HS-27A (cell line): ENCODE measurements at regions not wholly inside any gene's neighbourhood (a gene's known extent, or its start where the extent isn't known, plus 50 kb on each side); places are given as distances from the start of the nearest gene placed in this dataset.

Source experiments
- DNase-seq: peaks from one replicate; pipeline ENCODE4 v3.0.0-alpha.2; 2012; ENCODE audit warnings: low read depth, missing footprints

DNA sequence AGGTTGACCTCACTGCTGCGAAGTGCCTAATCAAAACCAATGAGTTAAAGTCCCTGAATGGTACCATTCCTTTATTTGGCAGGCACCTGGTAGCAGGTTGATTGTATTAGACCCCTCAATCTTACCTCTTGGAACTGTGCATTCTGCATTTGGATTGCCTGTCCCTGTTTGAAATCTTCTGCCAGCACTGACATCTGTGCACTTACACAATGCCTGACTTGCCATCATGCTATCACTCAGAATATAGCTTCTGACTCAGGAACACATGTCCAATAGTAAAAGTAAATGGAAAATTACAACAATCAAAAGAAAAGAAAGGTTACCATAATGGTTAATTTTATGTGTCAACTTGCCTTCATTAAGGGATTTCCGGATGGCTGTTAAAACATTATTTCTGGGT, 366.0 kb upstream of the PDGFD start:
- DNase-seq: no peak

- DNase-seq: no peak
These were observed 365.3 kb upstream of the PDGFD start for GRCh38 chr11:104529213-104529612.

- DNase-seq: no peak
These were observed 362.1 kb upstream of the PDGFD start for GRCh38 chr11:104526006-104526405.

DNA sequence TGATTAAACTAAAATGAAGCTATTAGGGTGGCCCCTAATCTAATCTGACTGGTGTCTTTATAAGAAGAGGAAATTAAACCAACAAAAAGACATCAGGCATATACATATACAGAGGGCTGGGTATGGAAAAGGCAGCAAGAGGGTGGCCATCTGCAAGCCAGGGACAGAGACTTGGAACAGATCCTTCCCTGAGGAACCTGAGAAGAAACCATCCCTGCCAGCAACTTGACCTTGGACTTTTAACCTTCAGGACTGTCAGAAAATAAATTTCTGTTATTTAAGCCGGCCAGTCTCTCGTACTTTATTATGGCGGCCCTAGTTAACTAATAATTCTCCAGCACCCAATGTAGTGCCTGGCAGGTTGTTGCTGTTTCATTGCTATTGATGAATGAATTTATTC, 361.5 kb upstream of the PDGFD start:
- DNase-seq: no peak

DNA sequence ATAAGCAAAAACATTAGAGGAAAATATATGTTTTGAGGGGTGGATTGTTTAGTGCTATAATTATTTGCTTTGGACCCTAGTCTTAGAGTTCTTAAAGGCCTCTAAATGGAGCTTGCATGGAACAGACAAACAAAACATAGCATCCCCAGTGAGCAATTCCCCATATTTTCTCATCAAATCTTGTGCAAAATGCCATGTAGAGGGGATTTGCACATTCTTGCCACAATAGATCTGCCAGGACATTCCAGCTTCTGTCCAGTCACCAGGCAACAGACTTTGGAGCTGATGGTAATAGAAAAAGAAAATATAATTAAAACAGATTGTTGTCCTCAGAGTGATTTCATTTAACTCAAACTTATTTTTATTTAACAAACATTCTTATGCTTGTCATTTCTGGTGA, 360.3 kb upstream of the PDGFD start:
- no peak for DNase-seq

DNA sequence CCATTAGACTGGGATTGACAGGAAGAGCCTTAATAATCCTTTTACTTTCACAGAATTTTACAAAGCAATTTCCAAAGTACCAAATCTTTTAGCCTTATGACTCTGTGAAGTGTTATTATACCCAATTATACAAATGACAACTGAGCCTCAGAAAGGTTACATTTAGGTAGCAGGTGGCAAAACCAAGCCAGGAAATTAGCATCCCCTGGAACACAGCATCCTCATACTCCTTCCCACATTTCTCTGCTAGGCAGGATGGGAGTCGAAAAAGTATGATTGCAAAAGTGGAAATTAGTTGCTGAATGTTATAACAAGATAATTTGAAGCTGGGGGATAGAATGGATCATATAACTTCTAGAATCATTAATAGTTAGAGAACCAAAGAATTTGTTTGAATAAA, 359.7 kb upstream of the PDGFD start:
- DNase-seq: no peak

GRCh38 chr11:104522650-104523049, 358.7 kb upstream of the PDGFD start:
- no peak for DNase-seq

- DNase-seq: no peak
These were observed 358.2 kb upstream of the PDGFD start for GRCh38 chr11:104522123-104522522.

- DNase-seq: no peak
These were observed 346.2 kb upstream of the PDGFD start for GRCh38 chr11:104510169-104510568.

DNA sequence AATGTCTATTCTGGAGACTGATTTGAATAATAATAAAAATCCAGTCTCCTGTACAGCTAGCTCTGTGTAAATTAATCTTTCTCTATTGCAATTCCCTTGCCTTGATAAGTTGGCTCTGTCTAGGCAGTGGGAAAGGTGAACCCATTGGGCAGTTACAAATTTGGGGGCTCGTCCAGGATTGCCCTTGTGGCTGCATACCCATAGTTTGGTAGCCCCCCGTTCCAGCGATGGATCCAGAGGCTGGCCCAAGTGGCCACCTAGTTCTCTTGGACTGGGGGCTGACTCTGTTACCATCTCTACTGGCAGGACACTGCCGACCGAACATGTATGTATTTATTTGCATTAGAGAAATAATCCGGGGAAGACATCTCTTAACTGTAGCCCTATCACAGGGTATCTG, 326.2 kb upstream of the PDGFD start:
- no peak for DNase-seq

DNA sequence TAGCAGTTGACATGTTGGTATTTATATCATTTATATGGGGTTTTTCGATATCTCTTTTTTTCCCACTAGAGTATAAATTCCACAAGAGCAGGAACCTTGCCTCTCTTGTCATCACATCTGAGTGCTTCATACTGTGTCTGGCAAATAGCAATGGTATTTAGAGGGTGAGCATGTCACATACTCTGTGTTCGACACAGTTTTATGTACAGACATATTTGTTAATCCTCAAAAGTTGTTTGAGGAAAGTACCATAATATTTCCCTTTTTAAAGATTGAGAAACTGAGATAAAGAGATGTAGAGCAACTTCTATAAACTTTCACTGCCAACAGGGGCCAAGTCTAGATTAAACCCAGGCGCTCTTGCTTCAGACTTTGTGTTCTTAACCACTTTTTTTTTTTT, 324.6 kb upstream of the PDGFD start:
- DNase-seq: no peak

DNA sequence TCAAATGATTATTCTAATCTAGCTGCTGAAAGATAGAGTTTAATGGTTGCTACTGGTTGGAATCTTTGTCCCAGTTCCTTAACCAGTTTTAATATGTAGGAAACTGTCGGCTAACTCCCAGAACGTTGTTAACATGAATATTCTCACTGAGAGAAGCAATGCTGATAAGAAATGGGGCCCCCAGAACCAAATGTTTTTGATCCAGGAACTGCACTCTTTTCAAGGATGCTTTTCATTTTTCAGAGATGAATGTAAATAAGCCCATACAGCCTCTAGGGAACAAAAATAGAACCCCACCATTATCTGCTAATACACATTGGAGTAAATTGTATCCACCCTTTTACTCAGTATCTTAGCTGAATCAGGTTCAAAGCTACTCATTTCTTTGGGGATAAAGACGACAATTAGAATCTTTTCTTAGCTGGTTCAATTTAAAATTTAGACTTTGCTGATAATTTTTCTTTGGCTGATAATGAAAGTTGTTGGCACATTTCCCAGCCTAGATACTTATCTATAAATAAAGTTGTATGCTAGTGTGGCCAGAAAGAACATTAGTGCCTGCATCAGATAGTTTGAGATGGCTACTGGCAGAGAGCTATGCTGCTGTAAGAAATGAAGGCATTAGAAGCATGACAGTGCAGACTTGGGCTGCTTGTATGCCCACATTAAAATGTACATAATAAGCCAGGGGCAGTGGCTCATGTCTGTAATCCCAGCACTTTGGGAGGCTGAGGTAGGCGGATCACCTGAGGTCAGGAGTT, 323.3 kb upstream of the PDGFD start:
- no peak for DNase-seq

DNA sequence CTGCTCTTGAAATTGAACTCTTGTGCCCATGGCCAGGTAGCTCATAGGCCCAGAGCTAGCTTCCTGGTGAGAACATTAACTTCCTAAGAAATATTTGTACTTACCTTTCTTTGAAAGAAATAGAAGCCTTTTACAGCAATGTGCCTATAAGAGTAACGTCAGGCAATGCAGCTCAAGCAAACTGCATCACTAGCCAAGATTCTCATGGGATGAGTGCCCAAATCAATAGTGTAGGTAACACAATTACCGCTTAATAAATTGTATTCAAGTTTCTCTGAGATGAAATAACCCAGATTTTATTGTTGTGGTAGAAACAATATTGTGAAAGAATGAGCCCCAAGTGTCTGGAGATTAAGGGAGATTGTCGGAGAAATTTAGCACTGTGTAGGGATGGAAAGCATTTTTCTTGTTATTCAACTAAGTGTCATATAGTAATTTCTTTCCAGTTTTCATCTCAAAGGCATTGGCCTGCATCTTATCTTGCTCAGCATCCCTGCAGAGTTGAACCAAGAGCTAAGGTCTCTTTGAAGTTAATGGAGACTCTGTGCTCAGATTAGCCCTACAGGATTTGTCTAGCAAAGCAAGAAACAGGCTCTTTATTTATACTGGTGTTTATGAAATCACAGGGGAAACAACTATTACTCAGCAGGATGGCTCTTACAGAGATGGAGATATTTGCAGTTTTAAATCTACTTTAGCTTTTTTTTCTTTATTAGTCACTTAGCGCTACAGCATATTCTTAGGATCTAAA, 321.0 kb upstream of the PDGFD start:
- DNase-seq: no peak

DNA sequence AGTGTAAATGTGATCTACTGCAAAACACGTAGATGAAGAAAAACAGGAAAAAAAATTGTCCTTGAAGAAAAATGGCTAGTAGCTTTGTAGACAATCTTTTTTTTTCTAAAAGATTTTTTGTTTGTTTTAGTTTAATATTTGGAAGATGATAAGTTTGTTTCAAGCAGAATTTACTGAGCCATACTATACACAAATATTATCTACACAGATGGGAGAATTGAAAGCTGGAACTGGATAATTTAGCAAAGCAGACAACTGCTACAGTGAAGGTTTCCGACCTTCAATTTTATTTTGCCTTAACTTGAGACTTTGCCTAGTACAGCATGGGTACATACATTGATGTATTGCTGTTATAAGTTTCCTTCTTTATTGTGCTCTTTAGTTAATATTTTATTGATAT, 313.0 kb upstream of the PDGFD start:
- DNase-seq: no peak

DNA sequence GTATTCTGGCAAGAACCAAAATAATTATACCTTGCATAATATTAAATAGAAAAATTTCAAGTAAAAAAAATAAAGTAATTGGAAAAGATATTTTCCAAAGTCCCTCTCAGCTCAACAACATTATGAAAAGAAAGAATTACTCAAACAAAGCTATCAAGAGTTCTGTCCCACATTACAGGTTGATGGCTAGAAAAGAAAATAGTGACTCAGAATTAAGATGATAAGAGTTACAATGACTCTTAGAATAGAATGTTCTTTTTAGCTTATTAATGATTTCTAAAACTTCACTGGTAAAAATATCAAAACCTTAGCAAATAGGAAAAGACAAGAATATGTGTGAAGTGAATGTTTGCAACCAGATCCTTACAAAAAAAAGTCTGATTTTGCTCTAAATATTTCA, 312.5 kb upstream of the PDGFD start:
- no peak for DNase-seq

DNA sequence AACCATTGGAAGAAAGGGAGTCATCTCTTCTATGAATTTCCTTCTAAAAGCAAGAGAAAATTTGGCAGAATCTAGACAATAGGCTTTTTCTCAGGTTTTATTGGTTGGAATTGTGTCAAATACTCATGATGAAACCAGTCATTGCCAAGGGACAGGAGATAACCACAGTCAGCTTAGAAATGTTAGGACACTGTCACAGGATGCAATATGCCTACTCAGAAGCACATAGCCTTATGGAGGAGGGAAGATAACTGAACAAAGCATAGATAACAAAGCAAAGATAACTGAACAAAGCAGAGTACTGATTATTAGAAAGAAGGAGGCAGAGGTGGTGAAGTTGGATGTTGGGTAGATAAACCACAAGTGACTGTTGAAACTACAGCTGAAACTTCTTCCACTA, 303.5 kb upstream of the PDGFD start:
- no peak for DNase-seq

- DNase-seq: no peak
These were observed 301.4 kb upstream of the PDGFD start for GRCh38 chr11:104465321-104465720.

DNA sequence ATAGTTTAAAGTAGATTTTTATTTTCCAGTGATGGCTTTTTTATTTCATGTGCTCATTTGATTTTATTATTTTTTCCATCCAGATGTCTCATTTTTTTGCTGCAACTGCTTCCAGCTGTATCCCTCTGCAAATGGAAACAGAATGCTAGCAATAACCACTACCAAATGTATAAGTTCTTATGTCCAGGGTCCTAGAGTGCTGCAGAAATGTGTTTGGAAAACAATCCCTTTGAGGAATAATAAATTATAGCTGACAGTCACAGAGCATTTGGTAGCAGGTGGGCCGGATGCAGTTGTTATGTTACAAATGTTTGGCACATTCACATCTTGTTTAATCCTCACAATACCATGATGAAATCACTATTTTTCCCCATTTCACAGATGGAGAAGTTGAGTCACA, 300.7 kb upstream of the PDGFD start:
- no peak for DNase-seq

- DNase-seq: no peak
These were observed 298.4 kb upstream of the PDGFD start for GRCh38 chr11:104462341-104462740.

DNA sequence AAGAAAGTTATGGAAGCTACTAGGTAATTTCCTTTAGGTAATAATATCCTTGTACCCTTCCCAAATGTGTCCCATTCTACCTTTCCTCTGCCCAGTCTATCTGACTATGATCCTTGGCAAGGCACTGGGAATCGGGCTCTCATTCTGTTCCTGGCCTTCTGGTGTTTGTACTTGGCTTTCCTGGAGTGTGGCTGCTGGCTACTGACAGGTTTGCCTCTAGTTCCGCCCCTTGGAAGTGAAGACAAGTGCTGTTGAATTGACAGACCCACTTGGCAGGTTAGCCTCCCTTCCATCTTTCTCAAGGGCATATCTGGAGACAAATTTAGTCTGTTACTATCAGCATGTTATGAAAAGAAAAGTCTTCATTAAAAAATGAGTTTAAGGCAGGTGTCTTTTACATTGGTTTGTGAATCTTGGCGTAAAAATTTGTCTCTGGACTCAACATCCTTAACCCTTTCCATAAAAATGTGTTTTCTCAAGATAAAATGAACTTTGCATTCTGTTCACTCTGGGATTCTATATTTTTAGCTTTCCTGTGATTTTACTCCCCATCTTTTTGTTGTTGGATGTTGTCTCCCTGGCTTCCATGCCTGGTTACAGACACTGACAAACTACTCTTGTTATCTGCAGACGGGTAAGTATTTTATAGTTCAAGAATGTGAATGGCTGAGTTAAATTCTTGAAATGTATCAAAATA, 287.4 kb upstream of the PDGFD start:
- DNase-seq: no peak

GRCh38 chr11:104443387-104443786, 279.4 kb upstream of the PDGFD start:
- no peak for DNase-seq

DNA sequence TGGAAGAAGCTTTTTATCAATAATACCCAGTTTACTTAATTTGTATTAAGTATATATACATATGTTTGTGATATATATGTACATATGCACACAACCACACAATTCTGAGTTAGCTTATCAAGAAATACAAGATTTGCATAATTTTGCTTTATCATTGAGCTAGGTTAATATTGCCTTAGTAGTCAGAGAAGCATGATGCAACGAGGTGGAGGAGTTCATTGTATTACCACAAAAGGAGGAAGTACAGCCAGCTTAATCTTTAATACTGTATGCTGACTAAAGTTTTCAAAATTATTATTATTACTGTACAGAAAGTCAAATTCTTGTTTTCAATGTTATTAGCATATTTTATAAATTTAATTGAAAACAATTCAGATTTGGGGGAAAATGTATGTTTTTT, 278.4 kb upstream of the PDGFD start:
- DNase-seq: no peak

- DNase-seq: no peak
These were observed 271.5 kb upstream of the PDGFD start for GRCh38 chr11:104435494-104435893.
